Hepatocyte (in vitro differentiated cells): ENCODE measurements at regions not wholly inside any gene's neighbourhood (a gene's known extent, or its start where the extent isn't known, plus 50 kb on each side); places are given as distances from the start of the nearest gene placed in this dataset.

Experiments
- DNase-seq: peaks from one replicate; pipeline ENCODE4 v3.0.0-alpha.2; 2016; ENCODE audit warnings: low spot score
- H2AFZ ChIP-seq: fragments of 200-600 bp; sonication (generic); 2 replicates; pipeline ENCODE4 v1.6.0; 2016; ENCODE audit warnings: antibody characterized with exemption, mild to moderate bottlenecking
- H3K27ac ChIP-seq: fragments of 200-600 bp; sonication (generic); 2 replicates; pipeline ENCODE4 v1.5.1; 2016; ENCODE audit warnings: mild to moderate bottlenecking
- H3K27me3 ChIP-seq: fragments of 200-600 bp; sonication (generic); 2 replicates; pipeline ENCODE4 v1.6.1; 2016
- H3K36me3 ChIP-seq: fragments of 200-600 bp; sonication (generic); replicated peaks from 2 replicates; pipeline ENCODE4 v1.5.1; 2016; ENCODE audit warnings: low read depth; ENCODE audit not compliant: insufficient read depth
- H3K4me1 ChIP-seq: fragments of 200-600 bp; sonication (generic); 2 replicates; pipeline ENCODE4 v1.5.1; 2016; ENCODE audit warnings: mild to moderate bottlenecking, moderate library complexity; ENCODE audit not compliant: insufficient read depth
- H3K4me2 ChIP-seq: fragments of 200-600 bp; sonication (generic); 2 replicates; pipeline ENCODE4 v1.6.0; 2016
- H3K4me3 ChIP-seq: fragments of 200-600 bp; sonication (generic); 2 replicates; pipeline ENCODE4 v1.5.1; 2016; ENCODE audit warnings: mild to moderate bottlenecking
- H3K79me2 ChIP-seq: fragments of 200-600 bp; sonication (generic); 2 replicates; pipeline ENCODE4 v1.6.0; 2017; ENCODE audit warnings: mild to moderate bottlenecking
- H3K9me2 ChIP-seq: fragments of 200-600 bp; sonication (generic); replicated peaks from 2 replicates; pipeline ENCODE4 v1.6.0; 2017; ENCODE audit warnings: mild to moderate bottlenecking; ENCODE audit not compliant: insufficient read depth
- H3K9me3 ChIP-seq: fragments of 200-600 bp; sonication (generic); 2 replicates; pipeline ENCODE4 v1.5.1; 2016; ENCODE audit warnings: low read depth, mild to moderate bottlenecking
- H4K20me1 ChIP-seq: fragments of 200-600 bp; sonication (generic); 2 replicates; pipeline ENCODE4 v1.6.0; 2016; ENCODE audit warnings: mild to moderate bottlenecking; ENCODE audit not compliant: insufficient read depth, poor library complexity, severe bottlenecking
- CTCF ChIP-seq: fragments of 200-600 bp; sonication (generic); IDR thresholded peaks from 2 replicates; pipeline ENCODE4 v1.5.1; 2016; ENCODE audit warnings: antibody characterized with exemption, mild to moderate bottlenecking; ENCODE audit not compliant: poor library complexity
- EZH2 ChIP-seq: fragments of 200-600 bp; sonication (generic); IDR thresholded peaks from 2 replicates; pipeline ENCODE4 v1.6.1; 2016; ENCODE audit warnings: antibody characterized with exemption, mild to moderate bottlenecking, borderline replicate concordance
- EZH2phosphoT487 ChIP-seq: fragments of 200-600 bp; sonication (generic); IDR thresholded peaks from one replicate; pipeline ENCODE4 v1.6.1; 2018; ENCODE audit warnings: antibody characterized with exemption, mild to moderate bottlenecking, low read depth, moderate library complexity; ENCODE audit not compliant: unreplicated experiment, severe bottlenecking
- WGBS: methylation state at CpG from one replicate; pipeline ENCODE4 v1.1.6; 2016; ENCODE audit warnings: low lambda C conversion rate; ENCODE audit errors: missing lambda C conversion rate; 5-methylcytosine and 5-hydroxymethylcytosine counted together

DNA sequence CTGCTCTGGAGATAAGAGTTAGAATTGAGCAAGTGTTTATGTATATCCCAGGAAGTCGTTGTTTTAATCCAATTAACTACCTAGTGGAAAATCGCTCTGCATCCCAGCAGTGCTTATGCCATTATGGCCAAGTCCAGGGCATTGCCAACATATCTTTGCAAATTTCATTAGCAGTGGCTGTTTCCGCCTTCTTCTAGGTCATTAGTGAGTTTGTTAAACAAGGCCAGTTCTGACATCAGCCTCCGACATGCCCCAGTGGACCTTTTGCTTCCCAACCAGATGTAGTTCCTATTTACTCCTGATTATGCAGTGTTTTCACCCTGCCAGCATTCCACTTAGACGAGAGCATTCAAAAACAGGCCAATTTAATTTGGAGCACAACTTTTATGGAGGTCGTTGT is 106.8 kb upstream of the FAM78B start:
- H3K4me1 ChIP-seq, result no peaks in the 10 kb centered on the region
- H3K79me2 ChIP-seq, result no peaks in the 10 kb centered on the region
- H3K9me2 ChIP-seq, result no peaks in the 10 kb centered on the region
- no peaks in the 10 kb centered on the region for H3K9me3 ChIP-seq
- 60% methylated on average over 6 of the region's 6 CpGs for WGBS
- no peak overlapping the region for H3K27ac ChIP-seq
- no peaks in the 10 kb centered on the region for H4K20me1 ChIP-seq
- TF ChIP-seq EZH2phosphoT487 (no peak), EZH2 (no peak), CTCF (no peak)
- no peak for DNase-seq
- no peak overlapping the region for H3K4me2 ChIP-seq
- H3K27me3 ChIP-seq, result no peaks in the 10 kb centered on the region
- H2AFZ ChIP-seq, result no peak overlapping the region
- no peak overlapping the region for H3K4me3 ChIP-seq
- no peaks in the 10 kb centered on the region for H3K36me3 ChIP-seq

DNA sequence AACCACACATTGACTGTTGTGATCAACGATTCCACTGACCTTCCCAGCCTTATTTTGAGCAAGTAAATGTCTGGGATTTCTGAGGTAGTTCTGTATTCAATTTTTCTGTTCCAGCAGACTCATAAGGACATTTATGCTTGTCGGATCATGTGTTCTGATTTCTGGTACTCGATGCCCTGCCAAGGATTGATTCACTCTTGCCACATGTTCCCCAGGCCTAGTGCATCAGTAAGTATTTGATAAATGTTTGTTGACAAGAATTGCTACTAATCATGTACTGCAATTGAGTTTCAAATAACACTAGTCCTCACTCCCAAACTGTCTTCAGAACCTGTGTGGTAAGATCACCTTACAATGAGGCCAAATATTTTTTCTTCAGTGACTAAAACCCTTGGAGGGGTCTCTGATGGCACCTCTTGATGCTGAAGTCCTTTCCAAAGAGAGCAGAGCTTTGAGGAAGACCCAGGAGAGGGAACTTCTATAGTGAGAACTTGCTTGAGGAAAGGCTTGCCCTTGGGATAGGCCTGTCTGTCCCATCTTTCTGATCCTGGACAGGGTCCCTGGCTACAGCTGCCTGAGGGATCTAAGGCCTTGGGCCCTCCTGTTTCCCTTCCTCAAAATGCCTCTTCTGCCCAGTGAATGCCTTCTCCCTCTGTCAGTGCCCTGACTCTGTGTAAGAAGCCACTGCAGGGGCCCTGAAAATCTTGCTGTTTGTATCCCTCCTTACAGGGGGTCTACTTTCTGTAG is 115.8 kb upstream of the FAM78B start:
- Histone ChIP-seq H3K36me3 (no peaks in the 10 kb centered on the region), H3K4me1 (no peaks in the 10 kb centered on the region), H3K27ac (no peak overlapping the region), H3K4me2 (no peak overlapping the region), H2AFZ (no peak overlapping the region), H3K4me3 (no peak overlapping the region), H3K27me3 (no peaks in the 10 kb centered on the region), H4K20me1 (no peaks in the 10 kb centered on the region), H3K9me2 (no peaks in the 10 kb centered on the region), H3K9me3 (no peaks in the 10 kb centered on the region), H3K79me2 (no peaks in the 10 kb centered on the region)
- DNase-seq, result no peak
- WGBS, result 81% methylated on average over 3 of the region's 3 CpGs
- TF ChIP-seq EZH2phosphoT487, result no peak
- no peak for TF ChIP-seq CTCF
- TF ChIP-seq EZH2, result no peak

- no peaks in the 10 kb centered on the region for H4K20me1 ChIP-seq
- no peak for TF ChIP-seq EZH2phosphoT487
- TF ChIP-seq CTCF, result no peak
- TF ChIP-seq EZH2, result no peak
- H2AFZ ChIP-seq, result no peak overlapping the region
- no peak for DNase-seq
- no peaks in the 10 kb centered on the region for H3K9me3 ChIP-seq
- H3K4me3 ChIP-seq, result no peak overlapping the region
- H3K4me2 ChIP-seq, result no peak overlapping the region
- no peaks in the 10 kb centered on the region for H3K4me1 ChIP-seq
- no peaks in the 10 kb centered on the region for H3K27me3 ChIP-seq
- H3K36me3 ChIP-seq, result no peaks in the 10 kb centered on the region
- no peak overlapping the region for H3K27ac ChIP-seq
- WGBS, result 65% methylated on average over 6 of the region's 6 CpGs
- no peaks in the 10 kb centered on the region for H3K79me2 ChIP-seq
- H3K9me2 ChIP-seq, result no peaks in the 10 kb centered on the region
These were observed 116.4 kb upstream of the FAM78B start for GRCh38 chr1:166283190-166283589.
